Astrocyte (in vitro differentiated cells and primary cell): ENCODE measurements at regions not wholly inside any gene's neighbourhood (a gene's known extent, or its start where the extent isn't known, plus 50 kb on each side); places are given as distances from the start of the nearest gene placed in this dataset.

Source experiments
- DNase-seq: peaks from one replicate; pipeline ENCODE4 v3.0.0-alpha.2; 2010; ENCODE audit warnings: low read depth
- FAIRE-seq: peaks from 2 replicates; lab custom pipeline; 2011; peaks lifted over from hg19 to GRCh38; lab: Jason Lieb, UNC
- H2AFZ ChIP-seq: 2 replicates; pipeline ENCODE4 v1.6.0; 2012; ENCODE audit warnings: low read depth, low read length, inconsistent platforms
- H3K27ac ChIP-seq: 2 replicates; pipeline ENCODE4 v1.5.1; 2011; ENCODE audit warnings: low read depth, low read length, inconsistent platforms
- H3K27me3 ChIP-seq: 2 replicates; pipeline ENCODE4 v1.6.0; 2011; ENCODE audit warnings: low read length, inconsistent platforms; ENCODE audit not compliant: insufficient read depth
- H3K36me3 ChIP-seq: 2 replicates; pipeline ENCODE4 v1.5.1; 2011; ENCODE audit warnings: low read length, inconsistent platforms; ENCODE audit not compliant: insufficient read depth
- H3K4me1 ChIP-seq: 2 replicates; pipeline ENCODE4 v1.5.1; 2011; ENCODE audit warnings: low read length, inconsistent platforms; ENCODE audit not compliant: insufficient read depth
- H3K4me2 ChIP-seq: 2 replicates; pipeline ENCODE4 v1.6.0; 2012; ENCODE audit warnings: low read length, inconsistent platforms
- H3K4me3 ChIP-seq: 2 replicates; pipeline ENCODE4 v1.5.1; 2011; ENCODE audit warnings: low read depth, mild to moderate bottlenecking, low read length, inconsistent platforms; ENCODE audit not compliant: insufficient read depth
- H3K79me2 ChIP-seq: 2 replicates; pipeline ENCODE4 v1.6.0; 2012; ENCODE audit warnings: mild to moderate bottlenecking, low read length, inconsistent platforms; ENCODE audit not compliant: insufficient read depth
- H3K9ac ChIP-seq: 2 replicates; pipeline ENCODE4 v1.6.0; 2012; ENCODE audit warnings: mild to moderate bottlenecking, low read length, inconsistent platforms
- H3K9me3 ChIP-seq: 2 replicates; pipeline ENCODE4 v1.5.1; 2012; ENCODE audit warnings: low read depth, mild to moderate bottlenecking, low read length, inconsistent platforms; ENCODE audit not compliant: insufficient read depth
- H4K20me1 ChIP-seq: 2 replicates; pipeline ENCODE4 v1.6.0; 2012; ENCODE audit warnings: low read length, inconsistent platforms; ENCODE audit not compliant: insufficient read depth
- H3K27ac Mint-ChIP-seq: one replicate; pipeline ENCODE4 v1.8.0; 2021; ENCODE audit warnings: mild to moderate bottlenecking, mixed read lengths; ENCODE audit not compliant: unreplicated experiment
- H3K27me3 Mint-ChIP-seq: one replicate; pipeline ENCODE4 v1.8.0; 2021; ENCODE audit warnings: low read depth, mixed read lengths; ENCODE audit not compliant: unreplicated experiment
- H3K36me3 Mint-ChIP-seq: one replicate; pipeline ENCODE4 v1.8.0; 2021; ENCODE audit warnings: low read depth, mixed read lengths; ENCODE audit not compliant: unreplicated experiment
- H3K4me1 Mint-ChIP-seq: one replicate; pipeline ENCODE4 v1.8.0; 2021; ENCODE audit warnings: low read depth, mixed read lengths; ENCODE audit not compliant: unreplicated experiment
- H3K4me3 Mint-ChIP-seq: one replicate; pipeline ENCODE4 v1.8.0; 2021; ENCODE audit warnings: mild to moderate bottlenecking, moderate library complexity, mixed read lengths; ENCODE audit not compliant: unreplicated experiment
- H3K9me3 Mint-ChIP-seq: one replicate; pipeline ENCODE4 v1.8.0; 2021; ENCODE audit warnings: mild to moderate bottlenecking, mixed read lengths; ENCODE audit not compliant: unreplicated experiment
- EZH2 ChIP-seq: IDR thresholded peaks from 2 replicates; pipeline ENCODE4 v1.6.1; 2012; ENCODE audit warnings: mild to moderate bottlenecking, low read length, inconsistent platforms; ENCODE audit not compliant: insufficient read depth
- TF ChIP-seq, protein P1 (sequence below): IDR thresholded peaks from 2 replicates; pipeline ENCODE4 v1.5.1; 2011; ENCODE audit warnings: low read depth, mild to moderate bottlenecking, inconsistent platforms, low read length, moderate library complexity; ENCODE audit not compliant: insufficient read depth

DNA sequence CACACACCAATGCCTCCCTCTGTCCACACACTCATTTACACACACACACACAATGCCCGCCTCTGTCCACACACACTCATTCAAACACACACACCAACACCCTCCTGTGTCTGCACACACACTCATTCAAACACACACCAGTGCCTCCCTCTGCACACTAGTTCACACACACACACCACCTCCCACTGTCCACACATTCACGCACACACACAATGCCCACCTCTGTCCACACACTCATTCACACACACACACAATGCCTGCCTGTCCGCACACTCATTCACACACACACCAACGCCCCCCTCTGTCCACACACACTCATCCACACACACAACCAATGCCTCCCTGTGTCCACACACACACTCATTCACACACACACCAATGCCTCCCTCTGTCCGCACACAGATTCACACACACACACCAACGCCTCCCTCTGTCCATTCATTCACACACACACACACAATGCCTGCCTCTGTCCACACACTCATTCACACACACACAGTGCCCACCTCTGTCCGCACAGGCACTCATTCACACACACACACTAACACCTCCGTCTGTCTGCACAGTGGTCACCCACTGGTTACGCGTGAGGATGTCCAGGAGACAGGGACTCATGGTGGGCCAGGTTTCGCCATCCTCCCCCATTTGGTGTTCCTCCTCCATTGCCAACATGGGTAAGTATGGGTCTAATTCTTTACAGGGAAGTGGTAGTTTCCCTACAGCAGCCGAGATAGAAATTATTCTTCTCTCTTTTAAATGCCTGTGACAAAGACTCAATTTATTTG lies 62.4 kb upstream of the THBS2 start:
- H3K27me3 ChIP-seq = no peaks in the 10 kb centered on the region
- no peak overlapping the region for H3K4me3 ChIP-seq
- FAIRE-seq (no peak), DNase-seq (no peak)
- Mint-ChIP-seq H3K27me3 (peaks cover 2% of the 10 kb centered on the region), H3K4me3 (no peak overlapping the region), H3K36me3 (no peaks in the 10 kb centered on the region), H3K4me1 (peaks cover 16% of the 10 kb centered on the region), H3K27ac (no peak overlapping the region), H3K9me3 (no peaks in the 10 kb centered on the region)
- H3K9me3 ChIP-seq = no peaks in the 10 kb centered on the region
- H3K9ac ChIP-seq = no peak overlapping the region
- H4K20me1 ChIP-seq = no peaks in the 10 kb centered on the region
- TF ChIP-seq EZH2 = no peak
- TF ChIP-seq, protein P1, sequence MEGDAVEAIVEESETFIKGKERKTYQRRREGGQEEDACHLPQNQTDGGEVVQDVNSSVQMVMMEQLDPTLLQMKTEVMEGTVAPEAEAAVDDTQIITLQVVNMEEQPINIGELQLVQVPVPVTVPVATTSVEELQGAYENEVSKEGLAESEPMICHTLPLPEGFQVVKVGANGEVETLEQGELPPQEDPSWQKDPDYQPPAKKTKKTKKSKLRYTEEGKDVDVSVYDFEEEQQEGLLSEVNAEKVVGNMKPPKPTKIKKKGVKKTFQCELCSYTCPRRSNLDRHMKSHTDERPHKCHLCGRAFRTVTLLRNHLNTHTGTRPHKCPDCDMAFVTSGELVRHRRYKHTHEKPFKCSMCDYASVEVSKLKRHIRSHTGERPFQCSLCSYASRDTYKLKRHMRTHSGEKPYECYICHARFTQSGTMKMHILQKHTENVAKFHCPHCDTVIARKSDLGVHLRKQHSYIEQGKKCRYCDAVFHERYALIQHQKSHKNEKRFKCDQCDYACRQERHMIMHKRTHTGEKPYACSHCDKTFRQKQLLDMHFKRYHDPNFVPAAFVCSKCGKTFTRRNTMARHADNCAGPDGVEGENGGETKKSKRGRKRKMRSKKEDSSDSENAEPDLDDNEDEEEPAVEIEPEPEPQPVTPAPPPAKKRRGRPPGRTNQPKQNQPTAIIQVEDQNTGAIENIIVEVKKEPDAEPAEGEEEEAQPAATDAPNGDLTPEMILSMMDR = no peak
- H3K4me2 ChIP-seq = no peak overlapping the region
- H3K27ac ChIP-seq = no peak overlapping the region
- H3K79me2 ChIP-seq = no peaks in the 10 kb centered on the region
- no peak overlapping the region for H2AFZ ChIP-seq
- H3K36me3 ChIP-seq = no peaks in the 10 kb centered on the region
- H3K4me1 ChIP-seq = no peaks in the 10 kb centered on the region

DNA sequence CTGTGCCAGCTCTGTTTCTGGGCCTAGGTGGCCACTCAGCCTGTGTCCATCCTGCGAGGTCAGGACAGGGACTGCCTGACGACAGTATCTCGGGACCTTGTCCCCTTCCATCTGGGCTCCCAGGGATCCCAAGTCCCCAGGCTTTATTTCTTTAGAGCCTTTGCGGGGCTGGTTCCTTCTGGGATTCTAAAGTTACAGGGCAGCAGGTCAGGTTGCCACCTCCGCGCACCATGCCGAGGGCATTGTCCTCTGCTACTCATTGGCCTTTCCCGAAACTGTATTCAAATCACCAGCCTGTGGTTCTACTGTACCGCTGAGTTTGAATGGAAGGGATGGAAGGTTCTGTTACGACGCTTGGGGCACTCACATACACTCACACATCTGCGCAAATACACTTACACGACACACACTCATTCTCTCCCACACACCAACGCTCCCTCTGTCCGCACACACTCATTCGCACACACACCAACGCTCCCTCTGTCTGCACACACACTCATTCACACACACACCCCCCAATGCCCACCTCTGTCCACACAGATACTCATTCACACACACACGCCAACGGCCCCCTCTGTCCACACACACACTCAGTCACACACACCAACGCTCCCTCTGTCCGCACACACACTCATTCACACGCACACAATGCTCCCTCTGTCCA lies 59.8 kb upstream of the THBS2 start:
- Histone ChIP-seq H3K4me2 (no peak overlapping the region), H3K4me3 (no peak overlapping the region), H3K79me2 (no peaks in the 10 kb centered on the region), H3K9me3 (no peaks in the 10 kb centered on the region), H3K4me1 (no peaks in the 10 kb centered on the region), H2AFZ (no peak overlapping the region), H4K20me1 (no peaks in the 10 kb centered on the region), H3K36me3 (no peaks in the 10 kb centered on the region), H3K27ac (no peak overlapping the region), H3K9ac (no peak overlapping the region), H3K27me3 (no peaks in the 10 kb centered on the region)
- no peaks in the 10 kb centered on the region for H3K27me3 Mint-ChIP-seq
- no peaks in the 10 kb centered on the region for H3K36me3 Mint-ChIP-seq
- no peak overlapping the region for H3K4me3 Mint-ChIP-seq
- DNase-seq (no peak), FAIRE-seq (no peak)
- H3K27ac Mint-ChIP-seq = no peak overlapping the region
- TF ChIP-seq, protein P1 = no peak
- no peak for TF ChIP-seq EZH2
- H3K4me1 Mint-ChIP-seq = no peaks in the 10 kb centered on the region
- H3K9me3 Mint-ChIP-seq = no peaks in the 10 kb centered on the region
